Gastrocnemius medialis (tissue), 4 donors: ENCODE measurements at regions not wholly inside any gene's neighbourhood (a gene's known extent, or its start where the extent isn't known, plus 50 kb on each side); places are given as distances from the start of the nearest gene placed in this dataset.

Experiments
- POLR2A ChIP-seq, 2 donors: fragments of 450-650 bp; IDR thresholded peaks; one replicate each; pipeline ENCODE4 v1.6.1; 2017; ENCODE audit warnings: antibody characterized with exemption in 2 of 2, mild to moderate bottlenecking in 2 of 2, moderate library complexity in 2 of 2
- TF ChIP-seq, protein P1 (sequence below), 5 experiments: fragments of 450-650 bp in 3 of 5; fragments of 200-600 bp in 2 of 5; sonication (generic) in 2 of 5; IDR thresholded peaks in 4 of 5; conservative IDR thresholded peaks in 1 of 5; 1 replicate in 4 of 5; 2 replicates in 1 of 5; pipeline ENCODE4 v1.5.1; 2016 to 2019; ENCODE audit warnings: antibody characterized with exemption in 5 of 5, mild to moderate bottlenecking in 3 of 5, moderate library complexity in 3 of 5

DNA sequence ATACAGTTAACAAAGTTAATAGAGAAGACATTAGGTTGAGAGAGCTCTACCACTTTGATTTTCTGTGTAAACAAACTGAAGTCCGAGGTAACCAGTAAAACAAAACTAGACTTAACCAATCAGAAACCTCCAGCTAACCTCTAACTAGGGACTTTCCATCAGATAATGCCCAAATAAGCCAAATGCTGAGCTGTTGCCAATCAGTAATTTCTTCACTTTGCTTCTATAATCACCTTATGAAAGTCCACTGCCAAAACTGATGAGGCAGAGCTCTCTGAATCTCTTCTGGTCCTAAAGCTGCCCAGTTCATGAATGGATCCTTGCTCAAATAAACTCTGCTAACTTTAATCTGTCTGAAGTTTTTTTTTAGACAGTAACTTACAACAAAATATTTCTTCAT, 448.0 kb upstream of the NECTIN3 start:
- no peak for TF ChIP-seq POLR2A (IDR thresholded peaks at IDR 0.05)
- TF ChIP-seq, protein P1, sequence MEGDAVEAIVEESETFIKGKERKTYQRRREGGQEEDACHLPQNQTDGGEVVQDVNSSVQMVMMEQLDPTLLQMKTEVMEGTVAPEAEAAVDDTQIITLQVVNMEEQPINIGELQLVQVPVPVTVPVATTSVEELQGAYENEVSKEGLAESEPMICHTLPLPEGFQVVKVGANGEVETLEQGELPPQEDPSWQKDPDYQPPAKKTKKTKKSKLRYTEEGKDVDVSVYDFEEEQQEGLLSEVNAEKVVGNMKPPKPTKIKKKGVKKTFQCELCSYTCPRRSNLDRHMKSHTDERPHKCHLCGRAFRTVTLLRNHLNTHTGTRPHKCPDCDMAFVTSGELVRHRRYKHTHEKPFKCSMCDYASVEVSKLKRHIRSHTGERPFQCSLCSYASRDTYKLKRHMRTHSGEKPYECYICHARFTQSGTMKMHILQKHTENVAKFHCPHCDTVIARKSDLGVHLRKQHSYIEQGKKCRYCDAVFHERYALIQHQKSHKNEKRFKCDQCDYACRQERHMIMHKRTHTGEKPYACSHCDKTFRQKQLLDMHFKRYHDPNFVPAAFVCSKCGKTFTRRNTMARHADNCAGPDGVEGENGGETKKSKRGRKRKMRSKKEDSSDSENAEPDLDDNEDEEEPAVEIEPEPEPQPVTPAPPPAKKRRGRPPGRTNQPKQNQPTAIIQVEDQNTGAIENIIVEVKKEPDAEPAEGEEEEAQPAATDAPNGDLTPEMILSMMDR (IDR thresholded peaks at IDR 0.05 in 4 of 5, conservative IDR thresholded peaks at IDR 0.05 in 1 of 5): no peak
